Mesodermal cell (in vitro differentiated cells): ENCODE measurements at regions not wholly inside any gene's neighbourhood (a gene's known extent, or its start where the extent isn't known, plus 50 kb on each side); places are given as distances from the start of the nearest gene placed in this dataset.
"Not testable (repeated sequence)": the region's sequence is repeated elsewhere in the genome, so short reads cannot be mapped to it uniquely, and the experiment has no call there.

Experiments
- H3K27ac ChIP-seq: 2 replicates; pipeline ENCODE4 v1.7.0; 2013; ENCODE audit warnings: mild to moderate bottlenecking, low read depth, low read length, moderate library complexity; ENCODE audit not compliant: severe bottlenecking
- H3K36me3 ChIP-seq: 2 replicates; pipeline ENCODE4 v1.7.1; 2013; ENCODE audit warnings: mild to moderate bottlenecking, low read length, moderate library complexity; ENCODE audit not compliant: control insufficient read depth, insufficient read depth
- H3K4me1 ChIP-seq: one replicate; pipeline ENCODE4 v1.7.1; 2013; ENCODE audit warnings: mild to moderate bottlenecking, low read length; ENCODE audit not compliant: insufficient read depth, control insufficient read depth, poor library complexity, severe bottlenecking
- H3K4me3 ChIP-seq: 2 replicates; pipeline ENCODE4 v1.7.0; 2013; ENCODE audit warnings: low read length, control low read depth, mild to moderate bottlenecking; ENCODE audit not compliant: insufficient read depth, poor library complexity, severe bottlenecking; ENCODE audit errors: extremely low read depth
- H3K9me3 ChIP-seq: 2 replicates; pipeline ENCODE4 v1.7.1; 2013; ENCODE audit warnings: mild to moderate bottlenecking, low read length, moderate library complexity; ENCODE audit not compliant: control insufficient read depth
- WGBS, 2 experiments: methylation state at CpG; one replicate each; pipeline ENCODE4 v1.1.5; 2013; ENCODE audit warnings: missing lambda C conversion rate in 2 of 2; ENCODE audit not compliant: insufficient coverage in 2 of 2; 5-methylcytosine and 5-hydroxymethylcytosine counted together

DNA sequence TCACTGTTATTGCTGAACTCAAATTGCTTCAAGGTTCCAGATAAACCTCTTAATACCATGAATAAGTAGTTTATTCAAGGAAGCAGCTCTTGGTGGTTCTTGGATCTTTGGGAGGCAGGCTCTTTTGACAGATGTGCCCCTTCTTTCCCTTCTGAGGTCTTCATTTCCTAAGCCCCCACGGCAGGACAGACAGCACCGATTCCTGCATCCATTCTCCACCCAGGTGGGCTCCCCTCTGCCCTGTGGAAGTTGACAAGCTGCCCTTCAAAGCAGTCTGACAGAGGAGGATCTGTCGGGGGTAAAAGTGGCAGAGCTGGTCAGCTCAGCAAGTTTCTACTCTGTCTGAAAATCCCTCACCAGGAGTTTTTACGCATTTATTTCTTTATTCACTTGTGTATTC is 605.3 kb upstream of the B3GAT1 start:
- Histone ChIP-seq H3K9me3 (no peaks in the 10 kb centered on the region), H3K27ac (no peak overlapping the region), H3K4me1 (no peaks in the 10 kb centered on the region), H3K4me3 (no peak overlapping the region), H3K36me3 (no peaks in the 10 kb centered on the region)
- 80 to 92% methylated on average over 1 to 2 of the region's 4 CpGs for WGBS, 2 experiments

DNA sequence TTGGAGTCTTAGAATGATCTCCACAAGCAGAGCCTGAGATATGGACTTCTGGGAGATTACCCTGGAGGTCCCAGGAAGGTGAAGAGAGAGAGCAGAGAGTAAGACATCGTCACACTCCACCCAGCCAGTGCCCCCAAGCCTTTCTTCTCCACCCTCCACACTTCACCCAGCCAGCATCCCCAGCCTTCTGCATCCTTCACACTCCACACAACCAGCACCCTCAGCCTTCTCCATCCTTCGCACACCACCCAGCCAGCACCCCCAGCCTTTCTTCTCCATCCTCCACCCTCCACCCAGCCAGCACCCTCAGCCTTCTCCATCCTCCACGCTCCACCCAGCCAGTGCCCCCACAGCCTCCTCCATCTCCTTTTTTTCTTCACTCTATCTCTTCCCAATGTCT is 603.9 kb upstream of the B3GAT1 start:
- 86 to 93% methylated on average over 1 to 2 of the region's 3 CpGs for WGBS, 2 experiments
- Histone ChIP-seq H3K27ac (no peak overlapping the region), H3K4me3 (no peak overlapping the region), H3K36me3 (no peaks in the 10 kb centered on the region), H3K9me3 (no peaks in the 10 kb centered on the region), H3K4me1 (no peaks in the 10 kb centered on the region)

- H3K9me3 ChIP-seq, H3K4me1 ChIP-seq, H3K36me3 ChIP-seq, H3K4me3 ChIP-seq, H3K27ac ChIP-seq: not testable (repeated sequence)
- 100% methylated on average over 1 of the region's 2 CpGs for WGBS, 2 experiments
Measured at GRCh38 chr11:135011313-135011712, 599.3 kb upstream of the B3GAT1 start.

GRCh38 chr11:135009125-135009524 is 597.1 kb upstream of the B3GAT1 start:
- H3K9me3 ChIP-seq, result no peaks in the 10 kb centered on the region
- H3K27ac ChIP-seq, result no peak overlapping the region
- H3K4me3 ChIP-seq, result no peak overlapping the region
- no peaks in the 10 kb centered on the region for H3K4me1 ChIP-seq
- no peaks in the 10 kb centered on the region for H3K36me3 ChIP-seq
- 80 to 92% methylated on average over 5 to 6 of the region's 6 CpGs for WGBS, 2 experiments

- 81 to 100% methylated on average over 3 of the region's 4 CpGs for WGBS, 2 experiments
- Histone ChIP-seq H3K27ac (no peak overlapping the region), H3K4me3 (no peak overlapping the region), H3K4me1 (no peaks in the 10 kb centered on the region), H3K9me3 (no peaks in the 10 kb centered on the region), H3K36me3 (no peaks in the 10 kb centered on the region)
Measured at GRCh38 chr11:135008412-135008811, 596.4 kb upstream of the B3GAT1 start.

DNA sequence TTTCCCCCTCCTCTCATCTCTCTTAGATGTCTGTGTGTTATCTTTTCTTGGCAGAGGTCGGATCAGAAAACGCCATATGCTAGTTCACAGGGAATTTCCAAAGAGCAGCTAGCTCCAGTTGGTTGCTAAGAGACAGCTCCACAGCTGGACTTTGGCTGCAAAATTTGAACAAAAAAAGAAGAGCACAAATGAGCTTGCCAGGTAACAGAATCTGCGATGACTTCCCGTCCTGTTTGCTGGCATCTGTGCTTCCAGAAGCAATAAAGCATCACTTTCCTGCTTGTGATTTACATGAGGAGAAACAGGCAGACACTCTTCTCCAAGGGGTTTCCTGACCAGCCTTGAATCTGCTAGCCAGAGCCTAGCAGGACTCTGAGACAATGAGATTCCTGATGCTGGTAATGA is 596.0 kb upstream of the B3GAT1 start:
- H3K4me3 ChIP-seq, result no peak overlapping the region
- H3K27ac ChIP-seq, result no peak overlapping the region
- no peaks in the 10 kb centered on the region for H3K4me1 ChIP-seq
- no peaks in the 10 kb centered on the region for H3K36me3 ChIP-seq
- WGBS, 2 experiments, result 71 to 80% methylated on average over 3 to 4 of the region's 4 CpGs
- H3K9me3 ChIP-seq, result no peaks in the 10 kb centered on the region

- H3K4me3 ChIP-seq, result no peak overlapping the region
- WGBS, 2 experiments, result 66 to 100% methylated on average over 1 to 2 of the region's 4 CpGs
- H3K36me3 ChIP-seq, result no peaks in the 10 kb centered on the region
- H3K27ac ChIP-seq, result no peak overlapping the region
- no peaks in the 10 kb centered on the region for H3K9me3 ChIP-seq
- H3K4me1 ChIP-seq, result no peaks in the 10 kb centered on the region
Measured at GRCh38 chr11:135006800-135007199, 594.8 kb upstream of the B3GAT1 start.

GRCh38 chr11:135004495-135004894 is 592.5 kb upstream of the B3GAT1 start:
- H3K36me3 ChIP-seq, result no peaks in the 10 kb centered on the region
- no peaks in the 10 kb centered on the region for H3K9me3 ChIP-seq
- 84 to 90% methylated on average over 4 of the region's 5 CpGs for WGBS, 2 experiments
- no peaks in the 10 kb centered on the region for H3K4me1 ChIP-seq
- H3K27ac ChIP-seq, result no peak overlapping the region
- no peak overlapping the region for H3K4me3 ChIP-seq

- no peaks in the 10 kb centered on the region for H3K4me1 ChIP-seq
- H3K4me3 ChIP-seq, result no peak overlapping the region
- no peaks in the 10 kb centered on the region for H3K36me3 ChIP-seq
- H3K27ac ChIP-seq, result no peak overlapping the region
- no peaks in the 10 kb centered on the region for H3K9me3 ChIP-seq
Measured at GRCh38 chr11:135002236-135002635, 590.2 kb upstream of the B3GAT1 start.

DNA sequence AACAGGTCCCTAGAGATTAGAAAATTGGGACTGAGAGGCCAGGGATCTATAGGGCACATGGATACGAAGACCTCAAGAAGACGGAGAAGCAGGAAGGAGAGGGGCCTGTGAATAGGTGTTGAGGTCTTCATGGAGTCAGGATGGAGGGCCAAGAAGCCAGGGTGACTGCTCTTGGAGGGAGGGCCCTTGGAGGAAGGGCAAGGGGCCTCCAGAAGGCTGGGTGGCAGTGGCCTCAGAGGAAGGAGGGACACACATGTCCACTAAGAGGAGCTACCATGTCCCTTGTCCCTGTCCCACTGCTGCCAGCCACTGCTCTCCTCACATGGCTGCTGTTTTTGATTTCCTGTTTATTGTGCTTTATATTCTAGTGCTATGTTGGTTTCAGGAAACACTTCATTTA is 589.5 kb upstream of the B3GAT1 start:
- H3K9me3 ChIP-seq, result no peaks in the 10 kb centered on the region
- H3K27ac ChIP-seq, result no peak overlapping the region
- no peaks in the 10 kb centered on the region for H3K36me3 ChIP-seq
- H3K4me3 ChIP-seq, result no peak overlapping the region
- no peaks in the 10 kb centered on the region for H3K4me1 ChIP-seq
- WGBS, 2 experiments, result 96% methylated on average over 2 of the region's 2 CpGs; no CpG with 5 or more reads in 1 of the 2 experiments

DNA sequence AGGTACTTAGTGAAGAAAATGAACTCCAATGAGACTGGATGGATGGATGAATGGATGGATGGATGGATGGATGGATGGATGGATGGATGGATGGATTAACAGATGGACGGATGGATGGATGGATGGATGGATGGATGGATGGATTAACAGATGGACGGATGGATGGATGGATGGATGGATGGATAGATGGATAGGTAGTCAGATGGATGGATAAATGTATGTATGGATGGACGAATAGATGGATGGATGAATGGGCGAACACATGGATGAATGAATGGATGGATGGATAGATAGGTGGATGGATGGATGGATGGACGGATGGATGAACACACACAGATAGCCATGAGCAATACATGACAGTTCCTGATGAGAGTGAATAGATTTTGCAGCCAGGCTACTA is 589.0 kb upstream of the B3GAT1 start:
- H3K4me1 ChIP-seq, H3K4me3 ChIP-seq, H3K36me3 ChIP-seq, H3K27ac ChIP-seq, H3K9me3 ChIP-seq: not testable (repeated sequence)
- 72 to 73% methylated on average over 5 of the region's 5 CpGs for WGBS, 2 experiments

- Histone ChIP-seq H3K9me3 (no peaks in the 10 kb centered on the region), H3K4me1 (peaks cover 4% of the 10 kb centered on the region), H3K27ac (no peak overlapping the region), H3K36me3 (no peaks in the 10 kb centered on the region), H3K4me3 (no peak overlapping the region)
- WGBS, 2 experiments, result 65 to 75% methylated on average over 5 of the region's 6 CpGs
Measured at GRCh38 chr11:134999590-134999989, 587.5 kb upstream of the B3GAT1 start.
